ENCODE measurements at regions not wholly inside any gene's neighbourhood (a gene's known extent, or its start where the extent isn't known, plus 50 kb on each side); places are given as distances from the start of the nearest gene placed in this dataset.
"Not testable (repeated sequence)": the region's sequence is repeated elsewhere in the genome, so short reads cannot be mapped to it uniquely, and the experiment has no call there.

- CTCF ChIA-PET: no interaction called here
- POLR2A ChIA-PET: no interaction called here
- no peak for DNase-seq (ENCODE audit: extremely low spot score)
- no peak for TF ChIP-seq CTCF (IDR thresholded peaks at IDR 0.05; ENCODE audit: control extremely low read depth, extremely low read depth, low read depth, missing control alignments)
These were observed 540.4 kb downstream of the TRAM1L1 start for GRCh38 chr4:116544946-116545345.

GRCh38 chr4:116539744-116540143 lies 545.6 kb downstream of the TRAM1L1 start:
- CTCF ChIA-PET: no interaction called here
- TF ChIP-seq CTCF (IDR thresholded peaks at IDR 0.05; ENCODE audit: control extremely low read depth, extremely low read depth, low read depth, missing control alignments): no peak
- POLR2A ChIA-PET: no interaction called here
- DNase-seq (ENCODE audit: extremely low spot score): no peak

GRCh38 chr4:116537828-116538227 lies 547.5 kb downstream of the TRAM1L1 start:
- no peak for TF ChIP-seq CTCF (IDR thresholded peaks at IDR 0.05; ENCODE audit: control extremely low read depth, extremely low read depth, low read depth, missing control alignments)
- ChIA-PET POLR2A (no interaction called here), CTCF (interaction anchor here (1.1 to 1.2 kb wide), 2 partner anchors 14 to 22 kb away, joined by 3 read pairs; no protein-coding TSS in a partner anchor)
- DNase-seq (ENCODE audit: extremely low spot score): no peak

- not testable (repeated sequence) for DNase-seq (ENCODE audit: extremely low spot score)
- CTCF ChIA-PET: interaction anchor here (1.4 kb wide), 1 partner anchor 13 kb away, joined by 3 read pairs; no protein-coding TSS in a partner anchor
These were observed 549.4 kb downstream of the TRAM1L1 start for GRCh38 chr4:116536024-116536423.

GRCh38 chr4:116531870-116532269 lies 553.5 kb downstream of the TRAM1L1 start:
- ChIA-PET POLR2A (no interaction called here), CTCF (interaction anchor here (0.8 to 1.2 kb wide), 2 partner anchors 70 to 194 kb away, joined by 3 read pairs; no protein-coding TSS in a partner anchor)
- no peak for TF ChIP-seq CTCF (IDR thresholded peaks at IDR 0.05; ENCODE audit: control extremely low read depth, extremely low read depth, low read depth, missing control alignments)
- no peak for DNase-seq (ENCODE audit: extremely low spot score)

More at GRCh38 chr4:116536024-116536423, 549.4 kb downstream of the TRAM1L1 start:
- POLR2A ChIA-PET: not testable (repeated sequence)

GRCh38 chr4:116531026-116531425 lies 554.4 kb downstream of the TRAM1L1 start:
- POLR2A ChIA-PET: no interaction called here
- no peak for TF ChIP-seq CTCF (IDR thresholded peaks at IDR 0.05; ENCODE audit: control extremely low read depth, extremely low read depth, low read depth, missing control alignments)
- DNase-seq (ENCODE audit: extremely low spot score): no peak
- CTCF ChIA-PET: interaction anchor here (0.8 to 1.2 kb wide), 2 partner anchors 69 to 195 kb away, joined by 3 read pairs; no protein-coding TSS in a partner anchor

- POLR2A ChIA-PET: no interaction called here
- no peak for TF ChIP-seq CTCF (IDR thresholded peaks at IDR 0.05; ENCODE audit: control extremely low read depth, extremely low read depth, low read depth, missing control alignments)
- DNase-seq (ENCODE audit: extremely low spot score): no peak
- CTCF ChIA-PET: no interaction called here
These were observed 555.3 kb downstream of the TRAM1L1 start for GRCh38 chr4:116530048-116530447.

All from GM10248 (cell line).